ENCODE measurements at regions not wholly inside any gene's neighbourhood (a gene's known extent, or its start where the extent isn't known, plus 50 kb on each side); places are given as distances from the start of the nearest gene placed in this dataset.

DNA sequence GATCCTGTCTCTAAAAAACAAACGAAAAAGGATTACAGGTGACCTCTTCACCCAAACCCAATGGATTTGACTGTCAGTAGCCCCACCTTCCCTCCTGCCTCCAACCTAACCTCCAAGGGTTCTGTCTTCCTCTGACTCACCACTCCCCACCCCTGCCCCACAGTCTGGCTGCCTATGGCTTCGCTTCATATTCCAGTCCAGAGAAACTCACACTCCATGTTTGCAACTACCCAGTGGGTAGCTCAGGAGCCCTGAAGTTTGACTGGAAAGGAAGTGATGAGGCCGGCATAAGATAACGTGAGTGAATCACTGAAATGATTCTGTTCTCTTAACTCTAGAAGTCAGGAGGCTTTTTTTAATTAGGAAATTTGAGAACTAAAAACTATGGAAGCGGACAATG lies 303.9 kb downstream of the FOXO1 start:
- TF ChIP-seq POLR2A (IDR thresholded peaks at IDR 0.05; ENCODE audit: extremely low read depth, insufficient read length) (no peak), MYC (IDR thresholded peaks at IDR 0.05; ENCODE audit: low read depth, low read length) (no peak)
- TF ChIP-seq, protein P1, sequence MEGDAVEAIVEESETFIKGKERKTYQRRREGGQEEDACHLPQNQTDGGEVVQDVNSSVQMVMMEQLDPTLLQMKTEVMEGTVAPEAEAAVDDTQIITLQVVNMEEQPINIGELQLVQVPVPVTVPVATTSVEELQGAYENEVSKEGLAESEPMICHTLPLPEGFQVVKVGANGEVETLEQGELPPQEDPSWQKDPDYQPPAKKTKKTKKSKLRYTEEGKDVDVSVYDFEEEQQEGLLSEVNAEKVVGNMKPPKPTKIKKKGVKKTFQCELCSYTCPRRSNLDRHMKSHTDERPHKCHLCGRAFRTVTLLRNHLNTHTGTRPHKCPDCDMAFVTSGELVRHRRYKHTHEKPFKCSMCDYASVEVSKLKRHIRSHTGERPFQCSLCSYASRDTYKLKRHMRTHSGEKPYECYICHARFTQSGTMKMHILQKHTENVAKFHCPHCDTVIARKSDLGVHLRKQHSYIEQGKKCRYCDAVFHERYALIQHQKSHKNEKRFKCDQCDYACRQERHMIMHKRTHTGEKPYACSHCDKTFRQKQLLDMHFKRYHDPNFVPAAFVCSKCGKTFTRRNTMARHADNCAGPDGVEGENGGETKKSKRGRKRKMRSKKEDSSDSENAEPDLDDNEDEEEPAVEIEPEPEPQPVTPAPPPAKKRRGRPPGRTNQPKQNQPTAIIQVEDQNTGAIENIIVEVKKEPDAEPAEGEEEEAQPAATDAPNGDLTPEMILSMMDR (IDR thresholded peaks at IDR 0.05; ENCODE audit: low read depth, low read length), result no peak
- TF ChIP-seq, protein P2, sequence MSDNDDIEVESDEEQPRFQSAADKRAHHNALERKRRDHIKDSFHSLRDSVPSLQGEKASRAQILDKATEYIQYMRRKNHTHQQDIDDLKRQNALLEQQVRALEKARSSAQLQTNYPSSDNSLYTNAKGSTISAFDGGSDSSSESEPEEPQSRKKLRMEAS (IDR thresholded peaks at IDR 0.05; ENCODE audit: low read depth, low read length), result no peak
- H3K4me3 ChIP-seq (ENCODE audit: low read depth, low read length), result no peak overlapping the region
- no peak for DNase-seq (ENCODE audit: low read depth)

DNA sequence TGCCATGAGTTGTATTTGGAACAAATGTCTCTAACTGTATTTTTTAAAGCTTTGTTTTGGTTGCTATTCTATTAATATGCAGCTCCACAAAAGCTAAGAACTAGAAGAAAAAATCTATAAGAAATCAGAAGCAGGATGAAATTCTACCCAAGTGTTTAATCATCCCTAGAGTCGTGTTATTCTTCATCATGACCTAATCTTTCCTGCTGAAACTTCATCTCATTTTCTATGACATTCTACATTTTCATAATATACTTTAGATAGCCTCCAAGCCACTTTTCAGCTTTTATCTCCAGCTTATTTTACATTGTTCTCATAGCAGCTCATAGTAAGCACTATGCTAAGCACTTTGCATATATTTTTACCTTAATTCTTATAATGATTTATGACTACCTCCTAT lies 302.8 kb downstream of the FOXO1 start:
- H3K4me3 ChIP-seq (ENCODE audit: low read depth, low read length), result no peak overlapping the region
- DNase-seq (ENCODE audit: low read depth), result no peak
- TF ChIP-seq, protein P2 (IDR thresholded peaks at IDR 0.05; ENCODE audit: low read depth, low read length), result no peak
- TF ChIP-seq MYC (IDR thresholded peaks at IDR 0.05; ENCODE audit: low read depth, low read length) (no peak), POLR2A (IDR thresholded peaks at IDR 0.05; ENCODE audit: extremely low read depth, insufficient read length) (no peak)
- TF ChIP-seq, protein P1 (IDR thresholded peaks at IDR 0.05; ENCODE audit: low read depth, low read length), result no peak

DNA sequence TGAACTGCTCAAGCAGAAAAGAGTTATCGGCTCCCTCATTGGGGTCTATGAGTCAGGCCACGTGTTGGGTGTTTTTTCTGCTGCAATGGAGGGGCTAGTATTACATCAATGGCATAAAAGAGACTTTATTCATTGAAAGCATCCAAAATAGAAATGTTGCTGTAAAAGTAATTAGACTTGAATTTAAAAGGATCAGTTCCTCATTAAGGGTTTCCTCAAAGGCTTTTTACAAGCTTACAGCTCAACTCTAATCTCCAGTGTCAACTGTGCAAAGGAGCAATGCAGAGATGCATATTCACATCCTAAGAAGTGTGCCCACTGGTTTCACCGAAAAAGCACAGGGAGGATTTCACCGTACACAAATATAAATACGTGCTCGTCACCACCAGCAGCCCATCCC lies 300.3 kb downstream of the FOXO1 start:
- TF ChIP-seq, protein P1 (IDR thresholded peaks at IDR 0.05; ENCODE audit: low read depth, low read length), result no peak
- TF ChIP-seq MYC (IDR thresholded peaks at IDR 0.05; ENCODE audit: low read depth, low read length), result no peak
- no peak for TF ChIP-seq POLR2A (IDR thresholded peaks at IDR 0.05; ENCODE audit: extremely low read depth, insufficient read length)
- TF ChIP-seq, protein P2 (IDR thresholded peaks at IDR 0.05; ENCODE audit: low read depth, low read length), result no peak

DNA sequence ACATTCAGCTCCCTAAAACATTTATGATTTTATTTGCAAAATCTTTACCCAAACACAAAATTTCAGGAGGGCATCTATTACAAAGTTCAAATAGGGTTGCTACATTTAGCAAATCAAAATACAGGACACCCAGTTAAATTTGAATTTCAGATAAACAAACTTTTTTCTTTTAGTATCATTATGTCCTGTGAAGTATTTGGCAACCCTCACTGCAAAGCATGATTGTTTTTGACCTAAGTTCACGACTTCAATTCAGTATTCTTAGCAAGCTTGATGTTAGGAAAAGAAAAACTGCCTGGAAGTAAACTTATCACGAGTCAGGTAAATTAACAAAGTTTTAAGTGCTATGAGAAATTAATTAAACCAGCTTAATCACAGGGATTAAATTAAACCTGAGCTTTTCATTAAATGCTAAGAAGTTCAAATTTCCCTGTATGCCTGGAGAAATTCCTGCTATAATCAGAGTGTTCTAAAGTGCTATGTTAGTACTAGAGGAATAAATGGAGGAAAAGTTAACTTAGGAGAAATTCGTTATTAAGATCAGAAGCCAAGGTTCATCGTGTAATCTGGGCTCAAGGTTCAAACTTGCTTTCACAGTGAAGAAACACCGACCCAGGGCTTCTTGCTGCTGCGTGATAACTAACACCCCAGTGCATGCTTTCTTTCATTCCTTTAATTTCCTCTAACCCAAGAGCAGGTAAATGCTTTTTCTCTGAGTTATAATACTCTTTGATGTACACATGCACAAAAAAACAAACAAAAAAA lies 298.1 kb downstream of the FOXO1 start:
- no peak for DNase-seq (ENCODE audit: low read depth)
- no peak overlapping the region for H3K4me3 ChIP-seq (ENCODE audit: low read depth, low read length)
- TF ChIP-seq POLR2A (IDR thresholded peaks at IDR 0.05; ENCODE audit: extremely low read depth, insufficient read length), result no peak
- TF ChIP-seq, protein P1 (IDR thresholded peaks at IDR 0.05; ENCODE audit: low read depth, low read length), result no peak
- TF ChIP-seq, protein P2 (IDR thresholded peaks at IDR 0.05; ENCODE audit: low read depth, low read length), result no peak
- no peak for TF ChIP-seq MYC (IDR thresholded peaks at IDR 0.05; ENCODE audit: low read depth, low read length)

More for the DNA sequence above, 300.3 kb downstream of the FOXO1 start:
- H3K4me3 ChIP-seq (ENCODE audit: low read depth, low read length), result no peak overlapping the region
- no peak for DNase-seq (ENCODE audit: low read depth)

DNA sequence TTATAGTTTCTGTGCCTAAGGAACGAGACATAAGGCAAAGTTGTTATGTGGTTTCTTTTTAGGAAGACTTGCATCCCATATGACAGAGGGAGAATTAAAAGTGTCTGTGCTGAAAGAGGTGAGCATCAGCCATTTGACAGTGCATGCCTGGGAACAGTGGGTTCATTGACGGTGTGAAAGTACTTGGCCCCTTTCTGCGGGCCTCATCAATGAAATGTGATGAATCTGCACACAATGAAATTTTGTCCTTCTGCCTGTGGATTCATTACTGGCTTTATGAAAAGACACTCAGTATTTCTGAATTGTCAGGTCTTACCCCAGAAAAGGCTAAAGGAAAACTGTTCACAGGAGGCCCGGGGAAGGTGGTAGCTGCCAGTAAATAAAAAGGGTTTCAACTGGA lies 295.8 kb downstream of the FOXO1 start:
- TF ChIP-seq, protein P2 (IDR thresholded peaks at IDR 0.05; ENCODE audit: low read depth, low read length), result no peak
- no peak for TF ChIP-seq POLR2A (IDR thresholded peaks at IDR 0.05; ENCODE audit: extremely low read depth, insufficient read length)
- TF ChIP-seq, protein P1 (IDR thresholded peaks at IDR 0.05; ENCODE audit: low read depth, low read length), result no peak
- TF ChIP-seq MYC (IDR thresholded peaks at IDR 0.05; ENCODE audit: low read depth, low read length), result no peak
- H3K4me3 ChIP-seq (ENCODE audit: low read depth, low read length), result no peak overlapping the region
- no peak for DNase-seq (ENCODE audit: low read depth)

All from NB4 (cell line).